HEK293 (cell line): ENCODE measurements at regions not wholly inside any gene's neighbourhood (a gene's known extent, or its start where the extent isn't known, plus 50 kb on each side); places are given as distances from the start of the nearest gene placed in this dataset.

ENCODE experiments used
- CTCF ChIA-PET: fragments of 350-600 bp; formaldehyde crosslinking; extraction: SDS; loops from one replicate; lab custom pipeline; 2021; ENCODE audit warnings: antibody characterized with exemption; lab: Yijun Ruan, JAX
- POLR2A ChIA-PET: fragments of 300-600 bp; formaldehyde crosslinking; extraction: SDS; loops from one replicate; lab custom pipeline; 2020; ENCODE audit warnings: antibody characterized with exemption, inconsistent platforms; lab: Yijun Ruan, JAX
- H3K27ac ChIP-seq: fragments of 200-500 bp; sonication (Bioruptor generic); 2 replicates; pipeline ENCODE4 v1.5.1; 2014; ENCODE audit warnings: low read depth, low read length, control low read depth, inconsistent platforms; ENCODE audit errors: extremely low read depth
- H3K36me3 ChIP-seq, 2 experiments: fragments of 200-500 bp in 1 of 2; sonication (Bioruptor generic) in 1 of 2; 1 replicate in 1 of 2; 2 replicates in 1 of 2; pipeline ENCODE4 v1.5.1; 2014 to 2017; ENCODE audit warnings: inconsistent platforms in 2 of 2, low read length in 2 of 2; ENCODE audit not compliant: control insufficient read depth in 2 of 2, insufficient read depth in 1 of 2
- H3K4me1 ChIP-seq: fragments of 200-500 bp; sonication (Bioruptor generic); 2 replicates; pipeline ENCODE4 v1.5.1; 2014; ENCODE audit warnings: mild to moderate bottlenecking, low read length, inconsistent platforms; ENCODE audit not compliant: control insufficient read depth, insufficient read depth
- H3K4me3 ChIP-seq: 2 replicates; pipeline ENCODE4 v1.5.1; 2011; ENCODE audit warnings: low read depth, mild to moderate bottlenecking, control low read depth, low read length, moderate library complexity
- H3K9me3 ChIP-seq: fragments of 200-500 bp; sonication (Bioruptor generic); 2 replicates; pipeline ENCODE4 v1.5.1; 2014; ENCODE audit warnings: low read depth, low read length, inconsistent platforms; ENCODE audit not compliant: control insufficient read depth, insufficient read depth
- ATF2 ChIP-seq: fragments of 450-650 bp; formaldehyde crosslinking; IDR thresholded peaks from 2 replicates; pipeline ENCODE4 v1.5.1; 2016; ENCODE audit warnings: missing biosample characterization, missing genetic modification characterization, low read depth
- GLIS2 ChIP-seq: fragments of 450-650 bp; formaldehyde crosslinking; IDR thresholded peaks from 2 replicates; pipeline ENCODE4 v1.5.1; 2016; ENCODE audit warnings: missing biosample characterization, missing genetic modification characterization
- INSM2 ChIP-seq: fragments of 450-650 bp; formaldehyde crosslinking; IDR thresholded peaks from 2 replicates; pipeline ENCODE4 v1.5.1; 2016; ENCODE audit warnings: missing biosample characterization, missing genetic modification characterization
- PRDM1 ChIP-seq: fragments of 450-650 bp; formaldehyde crosslinking; IDR thresholded peaks from 2 replicates; pipeline ENCODE4; 2016; ENCODE audit warnings: missing biosample characterization, missing genetic modification characterization
- REPIN1 ChIP-seq: fragments of 450-650 bp; formaldehyde crosslinking; IDR thresholded peaks from 2 replicates; pipeline ENCODE4 v1.5.1; 2017; ENCODE audit warnings: missing biosample characterization, missing genetic modification characterization, low read depth
- TRIM28 ChIP-seq: IDR thresholded peaks from 2 replicates; pipeline ENCODE4 v1.6.1; 2011; ENCODE audit warnings: low read length, control low read depth, borderline replicate concordance
- ZBTB11 ChIP-seq: fragments of 450-650 bp; formaldehyde crosslinking; conservative IDR thresholded peaks from 2 replicates; pipeline ENCODE4 v1.5.1; 2016; ENCODE audit warnings: low read depth, missing biosample characterization, missing genetic modification characterization
- ZBTB20 ChIP-seq: fragments of 450-650 bp; formaldehyde crosslinking; IDR thresholded peaks from 2 replicates; pipeline ENCODE4 v1.5.1; 2016; ENCODE audit warnings: missing biosample characterization, missing genetic modification characterization
- ZEB2 ChIP-seq: fragments of 450-650 bp; formaldehyde crosslinking; IDR thresholded peaks from 2 replicates; pipeline ENCODE4 v1.5.1; 2016; ENCODE audit warnings: missing biosample characterization, missing genetic modification characterization
- ZNF121 ChIP-seq: fragments of 450-650 bp; formaldehyde crosslinking; IDR thresholded peaks from 2 replicates; pipeline ENCODE4 v1.5.1; 2016; ENCODE audit warnings: missing biosample characterization, missing genetic modification characterization
- ZNF138 ChIP-seq: fragments of 450-650 bp; formaldehyde crosslinking; IDR thresholded peaks from 2 replicates; pipeline ENCODE4 v1.5.1; 2016; ENCODE audit warnings: missing biosample characterization, missing genetic modification characterization, borderline replicate concordance
- ZNF140 ChIP-seq: fragments of 450-650 bp; formaldehyde crosslinking; IDR thresholded peaks from 2 replicates; pipeline ENCODE4 v1.5.1; 2016; ENCODE audit warnings: missing biosample characterization, missing genetic modification characterization
- ZNF18 ChIP-seq: fragments of 450-650 bp; formaldehyde crosslinking; IDR thresholded peaks from 2 replicates; pipeline ENCODE4 v1.5.1; 2016; ENCODE audit warnings: missing biosample characterization, missing genetic modification characterization
- ZNF214 ChIP-seq: fragments of 450-650 bp; formaldehyde crosslinking; IDR thresholded peaks from 2 replicates; pipeline ENCODE4 v1.5.1; 2017; ENCODE audit warnings: missing biosample characterization, mild to moderate bottlenecking, missing genetic modification characterization, borderline replicate concordance
- ZNF248 ChIP-seq: fragments of 450-650 bp; formaldehyde crosslinking; IDR thresholded peaks from 2 replicates; pipeline ENCODE4 v1.5.1; 2017; ENCODE audit warnings: missing biosample characterization, missing genetic modification characterization
- ZNF26 ChIP-seq: fragments of 450-650 bp; formaldehyde crosslinking; IDR thresholded peaks from 2 replicates; pipeline ENCODE4 v1.5.1; 2016; ENCODE audit warnings: missing biosample characterization, missing genetic modification characterization
- ZNF37A ChIP-seq: fragments of 450-650 bp; IDR thresholded peaks from 2 replicates; pipeline ENCODE4 v1.5.1; 2018; ENCODE audit warnings: missing biosample characterization, missing genetic modification characterization
- ZNF48 ChIP-seq: fragments of 450-650 bp; formaldehyde crosslinking; IDR thresholded peaks from 2 replicates; pipeline ENCODE4 v1.5.1; 2016; ENCODE audit warnings: missing biosample characterization, missing genetic modification characterization
- ZNF488 ChIP-seq: fragments of 450-650 bp; formaldehyde crosslinking; IDR thresholded peaks from 2 replicates; pipeline ENCODE4 v1.5.1; 2016; ENCODE audit warnings: missing biosample characterization, missing genetic modification characterization
- ZNF521 ChIP-seq: fragments of 450-650 bp; formaldehyde crosslinking; IDR thresholded peaks from 2 replicates; pipeline ENCODE4 v1.5.1; 2017; ENCODE audit warnings: missing biosample characterization, mild to moderate bottlenecking, missing genetic modification characterization
- ZNF571 ChIP-seq: fragments of 450-650 bp; formaldehyde crosslinking; IDR thresholded peaks from 2 replicates; pipeline ENCODE4 v1.5.0; 2017; ENCODE audit warnings: missing biosample characterization, missing genetic modification characterization
- ZNF580 ChIP-seq: fragments of 450-650 bp; formaldehyde crosslinking; IDR thresholded peaks from 2 replicates; pipeline ENCODE4 v1.5.1; 2016; ENCODE audit warnings: missing biosample characterization, missing genetic modification characterization
- ZNF639 ChIP-seq: fragments of 450-650 bp; formaldehyde crosslinking; IDR thresholded peaks from 2 replicates; pipeline ENCODE4 v1.5.1; 2016; ENCODE audit warnings: missing biosample characterization, missing genetic modification characterization

- CTCF ChIA-PET = no interaction called here
- Histone ChIP-seq H3K9me3 (no peaks in the 10 kb centered on the region), H3K27ac (no peak overlapping the region), H3K36me3 (no peaks in the 10 kb centered on the region), H3K4me3 (no peak overlapping the region), H3K4me1 (no peaks in the 10 kb centered on the region)
- no peak for TF ChIP-seq ZBTB20 (tag by site-specific recombination)
- no peak for TF ChIP-seq ZNF138 (tag by site-specific recombination)
- no peak for TF ChIP-seq ZNF37A (tag by site-specific recombination)
- no peak for TF ChIP-seq ATF2
- TF ChIP-seq ZBTB11 = no peak
- no peak for TF ChIP-seq ZNF48 (tag by site-specific recombination)
- no peak for TF ChIP-seq PRDM1
- POLR2A ChIA-PET = interaction anchor here (0.7 kb wide), 1 partner anchor 139 kb away, joined by 6 read pairs; no protein-coding TSS in a partner anchor
Measured at GRCh38 chr5:89988129-89988810, 421.3 kb downstream of the CETN3 start.

GRCh38 chr5:89983216-89983615, 426.3 kb downstream of the CETN3 start:
- ChIA-PET POLR2A (no interaction called here), CTCF (no interaction called here)
- no peak overlapping the region for H3K27ac ChIP-seq
- H3K4me1 ChIP-seq = no peaks in the 10 kb centered on the region
- no peaks in the 10 kb centered on the region for H3K36me3 ChIP-seq
- no peak overlapping the region for H3K4me3 ChIP-seq
- no peaks in the 10 kb centered on the region for H3K9me3 ChIP-seq
- TF ChIP-seq ZNF140 (tag by site-specific recombination) (no peak), ZNF488 (tag by site-specific recombination) (no peak), TRIM28 (no peak), ZNF26 (tag by site-specific recombination) (no peak), INSM2 (tag by site-specific recombination) (no peak), ZEB2 (no peak), ZNF214 (no peak), ZNF580 (tag by site-specific recombination) (no peak), GLIS2 (no peak), ZNF121 (tag by site-specific recombination) (no peak), ZNF18 (tag by site-specific recombination) (no peak), ZNF639 (tag by site-specific recombination) (no peak), REPIN1 (tag by site-specific recombination) (no peak), ZNF521 (tag by site-specific recombination) (no peak), ZNF248 (tag by site-specific recombination) (no peak), ZNF571 (tag by site-specific recombination) (no peak)
